H1 (cell line): ENCODE measurements at regions not wholly inside any gene's neighbourhood (a gene's known extent, or its start where the extent isn't known, plus 50 kb on each side); places are given as distances from the start of the nearest gene placed in this dataset.

Experiments used
- FOSL1 ChIP-seq: IDR thresholded peaks from 2 replicates; pipeline ENCODE4 v1.6.1; 2011; ENCODE audit warnings: mild to moderate bottlenecking, low read depth, low read length, moderate library complexity; ENCODE audit not compliant: insufficient read depth
- TF ChIP-seq, protein P1 (sequence below): IDR thresholded peaks from 2 replicates; pipeline ENCODE4 v1.6.1; 2012; ENCODE audit warnings: inconsistent platforms

DNA sequence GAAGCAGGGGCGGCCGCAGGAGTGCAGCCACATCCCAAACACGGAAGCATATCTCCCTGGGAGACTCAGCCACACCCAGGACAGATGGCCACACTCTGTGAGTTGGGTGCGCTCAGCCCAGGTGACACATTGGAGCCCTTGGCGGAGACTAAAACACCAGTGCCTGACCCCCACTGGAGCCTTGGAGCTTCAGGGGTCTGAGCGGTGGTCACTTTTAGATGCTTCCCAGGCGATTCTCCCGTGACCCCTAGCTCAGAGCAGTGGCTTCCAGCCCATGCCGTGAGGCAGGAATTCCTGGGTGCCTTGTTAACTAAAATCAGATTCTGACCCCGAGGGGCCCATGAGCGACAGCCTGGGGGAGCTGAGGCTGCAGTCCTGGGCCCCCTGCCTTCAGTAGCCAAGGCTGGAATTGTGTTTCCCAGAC is 54.5 kb downstream of the PLXNA1 start (continued):
- TF ChIP-seq FOSL1, result no peak
- TF ChIP-seq, protein P1, sequence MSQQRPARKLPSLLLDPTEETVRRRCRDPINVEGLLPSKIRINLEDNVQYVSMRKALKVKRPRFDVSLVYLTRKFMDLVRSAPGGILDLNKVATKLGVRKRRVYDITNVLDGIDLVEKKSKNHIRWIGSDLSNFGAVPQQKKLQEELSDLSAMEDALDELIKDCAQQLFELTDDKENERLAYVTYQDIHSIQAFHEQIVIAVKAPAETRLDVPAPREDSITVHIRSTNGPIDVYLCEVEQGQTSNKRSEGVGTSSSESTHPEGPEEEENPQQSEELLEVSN, result no peak
